HG03064 (cell line): ENCODE measurements at regions not wholly inside any gene's neighbourhood (a gene's known extent, or its start where the extent isn't known, plus 50 kb on each side); places are given as distances from the start of the nearest gene placed in this dataset.

Experiments
- ATAC-seq: cut with Tn5 transposase; IDR thresholded peaks from one replicate; pipeline ENCODE4 v1.9.1; 2021; ENCODE audit warnings: low read depth; ENCODE audit not compliant: unreplicated experiment

- no peak for ATAC-seq
Observed at GRCh38 chrX:40173143-40174000, 75.6 kb upstream of the BCOR start.

GRCh38 chrX:40172401-40173142 is 74.8 kb upstream of the BCOR start:
- ATAC-seq: no peak

- ATAC-seq: no peak
Observed at GRCh38 chrX:40171513-40172400, 74.0 kb upstream of the BCOR start.

GRCh38 chrX:40170830-40171512 is 73.2 kb upstream of the BCOR start:
- no peak for ATAC-seq

- ATAC-seq: no peak
Observed at GRCh38 chrX:40169193-40170101, 71.7 kb upstream of the BCOR start.

GRCh38 chrX:40168480-40169011 is 70.8 kb upstream of the BCOR start:
- no peak for ATAC-seq

GRCh38 chrX:40167850-40168479 is 70.2 kb upstream of the BCOR start:
- ATAC-seq: no peak

GRCh38 chrX:40167233-40167849 is 69.6 kb upstream of the BCOR start:
- ATAC-seq: no peak

GRCh38 chrX:40166582-40166981 is 68.8 kb upstream of the BCOR start:
- no peak for ATAC-seq

- no peak for ATAC-seq
Observed at GRCh38 chrX:40165861-40166260, 68.1 kb upstream of the BCOR start.

GRCh38 chrX:40165206-40165605 is 67.4 kb upstream of the BCOR start:
- no peak for ATAC-seq

GRCh38 chrX:40164751-40165150 is 67.0 kb upstream of the BCOR start:
- ATAC-seq: no peak

GRCh38 chrX:40158036-40158706 is 60.4 kb upstream of the BCOR start:
- no peak for ATAC-seq

- ATAC-seq: no peak
Observed at GRCh38 chrX:40157228-40158035, 59.7 kb upstream of the BCOR start.

GRCh38 chrX:40156470-40157227 is 58.9 kb upstream of the BCOR start:
- no peak for ATAC-seq
